GM12878 (cell line): ENCODE measurements at regions not wholly inside any gene's neighbourhood (a gene's known extent, or its start where the extent isn't known, plus 50 kb on each side); places are given as distances from the start of the nearest gene placed in this dataset.

Experiments used
- CBX3 ChIP-seq: fragments of 200-600 bp; sonication (generic); IDR thresholded peaks from 2 replicates; pipeline ENCODE4 v1.6.1; 2016; ENCODE audit warnings: low read depth, borderline replicate concordance
- CBX5 ChIP-seq: sonication (generic); IDR thresholded peaks from 2 replicates; pipeline ENCODE4 v1.6.1; 2016; ENCODE audit warnings: low read depth, moderate library complexity, mild to moderate bottlenecking, inconsistent platforms
- CTCF ChIP-seq, 3 experiments: IDR thresholded peaks in 2 of 3; conservative IDR thresholded peaks in 1 of 3; 2 replicates each; pipeline ENCODE4 v1.5.1; 2011; ENCODE audit warnings: low read depth in 3 of 3, low read length in 3 of 3, mild to moderate bottlenecking in 3 of 3, control low read depth in 2 of 3, moderate library complexity in 2 of 3, inconsistent platforms in 1 of 3, mixed read lengths in 1 of 3; ENCODE audit not compliant: control insufficient read depth in 2 of 3, insufficient read depth in 1 of 3; ENCODE audit errors: extremely low read depth in 1 of 3
- ETV6 ChIP-seq, 2 experiments: fragments of 450-650 bp in 1 of 2; IDR thresholded peaks in 1 of 2; conservative IDR thresholded peaks in 1 of 2; 2 replicates each; pipeline ENCODE4 v1.6.1; 2014; ENCODE audit warnings: antibody characterized with exemption in 1 of 2, borderline replicate concordance in 1 of 2, low read depth in 1 of 2, mild to moderate bottlenecking in 1 of 2, moderate library complexity in 1 of 2
- HDAC2 ChIP-seq: fragments of 200-600 bp; sonication (generic); IDR thresholded peaks from 2 replicates; pipeline ENCODE4 v1.6.1; 2017
- HDGF ChIP-seq: fragments of 450-650 bp; IDR thresholded peaks from 2 replicates; pipeline ENCODE4 v1.6.1; 2016; ENCODE audit warnings: antibody characterized with exemption
- JUND ChIP-seq: IDR thresholded peaks from 2 replicates; pipeline ENCODE4 v1.6.1; 2012; ENCODE audit warnings: low read depth, mild to moderate bottlenecking, low read length, improper control_type of control experiment, moderate library complexity
- MYC ChIP-seq: IDR thresholded peaks from 2 replicates; pipeline ENCODE4 v1.6.1; 2011; ENCODE audit warnings: mild to moderate bottlenecking, low read length, moderate library complexity, inconsistent platforms; ENCODE audit not compliant: insufficient read depth, insufficient replicate concordance, insufficient read length, severe bottlenecking
- RB1 ChIP-seq: fragments of 450-650 bp; formaldehyde crosslinking; IDR thresholded peaks from 2 replicates; pipeline ENCODE4 v1.6.1; 2017; ENCODE audit warnings: mild to moderate bottlenecking, borderline replicate concordance
- SRF ChIP-seq, 2 experiments: IDR thresholded peaks; 2 replicates each; pipeline ENCODE4 v1.6.1; 2011; ENCODE audit warnings: low read depth in 2 of 2, low read length in 2 of 2, mild to moderate bottlenecking in 1 of 2, moderate library complexity in 1 of 2
- USF2 ChIP-seq: IDR thresholded peaks from 2 replicates; pipeline ENCODE4 v1.6.1; 2011; ENCODE audit warnings: low read depth, low read length, improper control_type of control experiment, borderline replicate concordance
- YY1 ChIP-seq: IDR thresholded peaks from 2 replicates; pipeline ENCODE4 v1.6.1; 2011; ENCODE audit warnings: low read depth, mild to moderate bottlenecking, low read length
- ZNF274 ChIP-seq: IDR thresholded peaks from one replicate; pipeline ENCODE4 v1.8.0; 2011; ENCODE audit not compliant: insufficient read length, insufficient read depth
- ZNF384 ChIP-seq: IDR thresholded peaks from 2 replicates; pipeline ENCODE4 v1.6.1; 2012; ENCODE audit warnings: low read depth, mild to moderate bottlenecking, low read length, improper control_type of control experiment, borderline replicate concordance

GRCh38 chr2:16068552-16068940 lies 128.2 kb downstream of the MYCN start:
- TF ChIP-seq YY1 (no peak), ZNF274 (no peak), HDGF (no peak), JUND (no peak), SRF (IDR thresholded peaks at IDR 0.05; ENCODE audit: low read depth in 2 of 2, low read length in 2 of 2) (no peak), CTCF (IDR thresholded peaks at IDR 0.05 in 2 of 3, conservative IDR thresholded peaks at IDR 0.05 in 1 of 3; ENCODE audit: control insufficient read depth in 2 of 3, extremely low read depth in 1 of 3, insufficient read depth in 1 of 3, low read depth in 3 of 3, low read length in 3 of 3) (no peak), MYC (no peak), USF2 (no peak), CBX3 (no peak), RB1 (no peak), HDAC2 (no peak), ETV6 (conservative IDR thresholded peaks at IDR 0.05 in 1 of 2, IDR thresholded peaks at IDR 0.05 in 1 of 2; ENCODE audit: borderline replicate concordance in 1 of 2, low read depth in 1 of 2) (no peak), ZNF384 (no peak), CBX5 (no peak)
